GM10248 (cell line): ENCODE measurements at regions not wholly inside any gene's neighbourhood (a gene's known extent, or its start where the extent isn't known, plus 50 kb on each side); places are given as distances from the start of the nearest gene placed in this dataset.
"Not testable (repeated sequence)": the region's sequence is repeated elsewhere in the genome, so short reads cannot be mapped to it uniquely, and the experiment has no call there.

Source experiments
- CTCF ChIA-PET: fragments of 300-600 bp; sonication (Branson Sonifier 250); formaldehyde crosslinking; extraction: SDS; loops from one replicate; lab custom pipeline; 2021; ENCODE audit warnings: antibody characterized with exemption; lab: Yijun Ruan, JAX
- POLR2A ChIA-PET: fragments of 350-650 bp; sonication (Branson Sonifier 250); formaldehyde crosslinking; extraction: SDS; loops from one replicate; lab custom pipeline; 2020; ENCODE audit warnings: antibody characterized with exemption; lab: Yijun Ruan, JAX
- DNase-seq: peaks from one replicate; pipeline ENCODE4 v3.0.0; 2012; ENCODE audit errors: extremely low spot score
- CTCF ChIP-seq: IDR thresholded peaks from 2 replicates; pipeline ENCODE4 v1.5.1; 2012; ENCODE audit warnings: mild to moderate bottlenecking, low read depth; ENCODE audit errors: extremely low read depth, missing control alignments, control extremely low read depth

DNA sequence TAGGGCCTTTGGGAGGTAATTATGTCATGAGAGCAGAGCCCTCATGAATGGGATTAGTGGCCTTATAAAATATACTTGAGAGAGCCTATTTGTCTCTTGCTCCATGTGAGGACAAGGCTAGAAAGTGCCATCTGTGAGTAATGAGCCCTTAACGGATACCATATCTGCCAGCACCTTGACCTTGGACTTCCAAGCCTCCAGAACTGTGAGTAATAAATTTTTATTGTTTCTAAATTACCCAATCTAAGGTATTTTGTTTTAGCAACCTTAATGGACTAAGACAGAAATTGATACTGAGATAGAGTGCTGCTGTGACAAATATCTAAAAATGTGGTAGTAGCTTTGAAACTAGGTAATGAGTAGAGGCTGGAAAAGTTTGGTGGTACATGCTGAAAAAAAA is 285.0 kb upstream of the DIPK2B start:
- CTCF ChIA-PET, result no interaction called here

DNA sequence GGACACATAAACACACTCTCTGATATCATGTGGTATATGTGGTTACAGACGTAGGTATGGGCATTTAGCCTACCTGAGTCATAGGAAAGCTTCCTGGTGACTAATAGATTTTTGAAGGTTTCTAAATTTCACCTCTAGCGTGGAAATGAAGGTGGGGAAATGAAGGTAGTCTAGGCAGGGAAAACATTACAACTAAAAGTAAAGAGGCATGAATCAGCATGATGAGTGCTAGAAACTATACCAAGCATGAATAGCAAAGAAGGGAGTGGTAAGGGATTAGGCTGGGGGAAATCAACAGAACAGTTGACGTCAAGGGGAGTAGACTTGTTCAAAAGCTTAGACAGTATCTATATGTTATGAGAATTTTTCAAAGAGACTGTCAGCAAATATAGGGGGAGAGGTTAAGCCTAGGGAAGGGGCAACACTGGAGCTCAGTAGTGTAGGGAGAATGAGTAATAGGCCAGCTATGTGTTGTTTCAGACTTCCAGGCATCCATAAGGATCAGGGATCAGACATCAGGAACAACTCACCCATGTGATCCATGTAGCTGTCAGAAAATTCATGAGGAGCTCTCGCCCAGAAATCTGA is 279.3 kb upstream of the DIPK2B start:
- TF ChIP-seq CTCF, result no peak
- ChIA-PET POLR2A (no interaction called here), CTCF (interaction anchor here (0.9 kb wide), 1 partner anchor 8 kb away, joined by 3 read pairs; no protein-coding TSS in a partner anchor)
- no peak for DNase-seq

More for the DNA sequence above, 285.0 kb upstream of the DIPK2B start:
- TF ChIP-seq CTCF, result no peak
- DNase-seq, result no peak
- POLR2A ChIA-PET, result no interaction called here

DNA sequence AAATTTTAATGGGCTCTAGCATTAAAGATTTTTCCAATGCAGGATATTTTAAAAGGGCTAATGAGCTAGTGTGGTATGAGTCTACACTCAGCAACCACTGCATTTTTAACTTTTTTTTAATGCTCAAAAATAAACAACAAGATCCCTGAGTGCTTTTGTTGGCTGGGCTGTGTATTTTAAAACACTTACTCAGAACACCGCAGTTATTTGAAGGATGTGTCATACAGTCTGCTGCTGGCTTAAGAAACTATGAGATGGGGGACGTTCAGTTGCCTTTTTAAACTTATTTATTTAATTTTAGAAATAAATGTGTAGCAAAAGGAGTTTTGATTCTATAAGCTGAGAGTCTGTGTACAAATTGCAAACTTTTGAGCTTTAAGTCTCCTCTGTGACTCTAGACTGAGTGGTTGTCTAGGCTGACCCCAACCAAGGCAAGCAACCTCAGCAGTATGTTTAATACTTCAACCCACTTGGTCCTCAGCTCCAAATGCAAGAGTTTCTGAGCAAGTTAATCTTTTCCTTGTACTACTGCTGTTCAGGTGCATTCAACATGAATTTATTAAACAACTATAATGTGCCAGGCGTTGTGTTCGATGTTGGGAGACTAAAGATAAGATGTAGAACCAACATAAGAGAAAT is 278.6 kb upstream of the DIPK2B start:
- TF ChIP-seq CTCF, result no peak
- POLR2A ChIA-PET, result no interaction called here
- CTCF ChIA-PET, result interaction anchor here (0.9 kb wide), 1 partner anchor 9 kb away, joined by 3 read pairs; no protein-coding TSS in a partner anchor
- DNase-seq, result no peak

- TF ChIP-seq CTCF, result no peak
- DNase-seq, result no peak
- ChIA-PET CTCF (no interaction called here), POLR2A (no interaction called here)
Measured at GRCh38 chrX:45472968-45473367, 272.3 kb upstream of the DIPK2B start.

DNA sequence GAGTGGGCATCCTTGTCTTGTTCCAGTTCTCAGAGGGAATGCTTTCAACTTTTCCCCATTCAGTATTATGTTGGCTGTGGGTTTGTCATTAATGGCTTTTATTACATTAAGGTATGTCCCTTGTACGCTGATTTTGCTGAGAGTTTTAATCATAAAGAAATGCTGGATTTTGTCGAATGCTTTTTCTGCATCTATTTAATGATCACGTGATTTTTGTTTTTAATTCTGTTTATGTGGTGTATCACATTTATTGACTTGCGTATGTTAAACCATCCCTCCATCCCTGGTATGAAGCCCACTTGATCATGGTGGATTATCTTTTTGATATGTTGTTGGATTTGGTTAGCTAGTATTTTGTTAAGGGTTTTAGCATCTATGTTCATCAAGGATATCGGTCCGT is 266.9 kb upstream of the DIPK2B start:
- DNase-seq, POLR2A ChIA-PET, CTCF ChIA-PET: not testable (repeated sequence)

GRCh38 chrX:45455732-45456131 is 255.1 kb upstream of the DIPK2B start:
- POLR2A ChIA-PET, CTCF ChIA-PET, DNase-seq: not testable (repeated sequence)

GRCh38 chrX:45454290-45454689 is 253.6 kb upstream of the DIPK2B start:
- TF ChIP-seq CTCF, result no peak
- ChIA-PET CTCF (no interaction called here), POLR2A (no interaction called here)

DNA sequence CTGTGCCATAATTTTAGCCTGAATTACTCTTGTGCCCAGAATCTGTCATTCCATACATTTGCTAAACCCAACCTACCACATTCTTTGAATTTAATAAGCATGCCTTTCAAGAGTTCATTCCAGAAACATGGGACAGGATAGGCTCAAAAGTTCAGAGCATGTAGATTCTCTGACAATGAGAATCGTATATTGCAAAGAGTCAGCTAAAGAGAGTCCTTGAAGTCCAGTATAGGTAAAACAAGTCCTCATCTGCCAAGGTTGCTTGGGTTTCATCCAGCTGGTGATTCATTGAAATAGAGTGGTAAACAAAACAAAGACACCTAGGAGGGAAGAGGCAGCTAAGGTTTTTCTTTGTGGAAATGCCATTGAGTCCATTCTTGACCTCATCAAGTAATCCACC is 249.3 kb upstream of the DIPK2B start:
- CTCF ChIA-PET, result no interaction called here
- no peak for TF ChIP-seq CTCF
- POLR2A ChIA-PET, result no interaction called here
- DNase-seq, result no peak

More at GRCh38 chrX:45454290-45454689, 253.6 kb upstream of the DIPK2B start:
- no peak for DNase-seq
